ENCODE measurements at regions not wholly inside any gene's neighbourhood (a gene's known extent, or its start where the extent isn't known, plus 50 kb on each side); places are given as distances from the start of the nearest gene placed in this dataset.

DNA sequence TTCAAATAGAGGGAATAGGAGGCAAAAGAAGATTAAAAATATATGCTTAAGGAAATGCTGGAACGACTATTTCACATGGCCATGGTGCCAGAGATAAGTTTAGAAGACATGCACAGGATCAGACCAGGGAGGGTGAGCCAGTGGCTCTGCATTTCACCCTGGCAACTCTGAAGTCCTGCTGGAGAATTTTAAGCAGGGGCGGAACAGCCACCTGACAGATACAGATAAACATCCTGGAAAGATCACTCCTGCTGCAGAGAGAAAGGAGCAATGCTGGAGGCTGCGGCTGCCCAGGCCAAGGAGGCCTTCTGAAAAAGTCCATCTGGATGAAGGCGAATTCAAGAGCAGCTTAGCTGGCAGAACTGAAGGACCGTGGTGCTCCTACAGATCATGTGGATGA, 755.9 kb downstream of the RNF144A start:
- TF ChIP-seq, protein P1, sequence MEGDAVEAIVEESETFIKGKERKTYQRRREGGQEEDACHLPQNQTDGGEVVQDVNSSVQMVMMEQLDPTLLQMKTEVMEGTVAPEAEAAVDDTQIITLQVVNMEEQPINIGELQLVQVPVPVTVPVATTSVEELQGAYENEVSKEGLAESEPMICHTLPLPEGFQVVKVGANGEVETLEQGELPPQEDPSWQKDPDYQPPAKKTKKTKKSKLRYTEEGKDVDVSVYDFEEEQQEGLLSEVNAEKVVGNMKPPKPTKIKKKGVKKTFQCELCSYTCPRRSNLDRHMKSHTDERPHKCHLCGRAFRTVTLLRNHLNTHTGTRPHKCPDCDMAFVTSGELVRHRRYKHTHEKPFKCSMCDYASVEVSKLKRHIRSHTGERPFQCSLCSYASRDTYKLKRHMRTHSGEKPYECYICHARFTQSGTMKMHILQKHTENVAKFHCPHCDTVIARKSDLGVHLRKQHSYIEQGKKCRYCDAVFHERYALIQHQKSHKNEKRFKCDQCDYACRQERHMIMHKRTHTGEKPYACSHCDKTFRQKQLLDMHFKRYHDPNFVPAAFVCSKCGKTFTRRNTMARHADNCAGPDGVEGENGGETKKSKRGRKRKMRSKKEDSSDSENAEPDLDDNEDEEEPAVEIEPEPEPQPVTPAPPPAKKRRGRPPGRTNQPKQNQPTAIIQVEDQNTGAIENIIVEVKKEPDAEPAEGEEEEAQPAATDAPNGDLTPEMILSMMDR (IDR thresholded peaks at IDR 0.05; ENCODE audit: poor library complexity, severe bottlenecking), result no peak
- TF ChIP-seq TAF1 (IDR thresholded peaks at IDR 0.05; ENCODE audit: low read depth), result no peak

Measured in neural cell (in vitro differentiated cells).